DMS53 treated with DMSO at 0.1 percent for 48 hours (cell line): ENCODE measurements at regions not wholly inside any gene's neighbourhood (a gene's known extent, or its start where the extent isn't known, plus 50 kb on each side); places are given as distances from the start of the nearest gene placed in this dataset.

ENCODE experiments used
- DNase-seq: peaks from one replicate; lab custom pipeline; 2025; ENCODE audit not compliant: unreplicated experiment; lab: John Stamatoyannopoulos, UW

DNA sequence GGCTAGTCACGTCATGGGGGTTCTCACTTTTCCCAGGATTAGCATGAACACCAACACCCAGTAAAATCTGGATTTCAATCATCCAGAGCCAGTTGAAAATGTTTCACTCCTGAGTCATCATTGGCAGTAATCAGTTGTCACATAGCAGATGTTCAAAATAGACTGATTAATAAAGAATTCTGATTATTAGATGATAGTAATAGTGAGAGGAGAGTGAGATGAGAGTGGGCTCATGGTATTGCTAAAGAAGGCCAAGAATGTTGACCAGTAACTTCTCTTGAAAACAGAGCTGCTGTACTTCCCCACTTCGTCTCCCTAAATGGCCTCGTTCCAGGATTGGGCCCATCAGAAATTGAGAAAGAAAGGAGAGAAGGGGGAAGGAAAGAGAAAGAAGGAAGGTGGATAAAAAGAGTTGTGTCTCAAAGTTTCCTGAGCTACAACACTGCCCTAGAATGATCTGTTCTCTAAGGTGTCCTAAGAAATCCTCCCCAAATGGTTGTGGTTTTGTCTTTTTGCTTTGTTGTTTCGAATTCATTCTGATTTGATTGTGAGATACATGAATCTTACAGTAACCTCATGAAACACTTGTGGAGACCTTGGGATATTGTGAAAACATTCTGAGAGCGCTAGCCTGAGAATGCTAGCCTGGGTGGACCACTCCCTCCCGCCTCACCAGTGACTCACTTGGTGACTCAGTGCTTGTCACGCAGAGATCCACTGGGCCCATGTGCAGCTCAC is 502.2 kb upstream of the JARID2 start:
- peak; percentile 8 for DNase-seq

- no peak for DNase-seq
Measured at GRCh38 chr6:14744212-14744556, 501.7 kb upstream of the JARID2 start.

DNA sequence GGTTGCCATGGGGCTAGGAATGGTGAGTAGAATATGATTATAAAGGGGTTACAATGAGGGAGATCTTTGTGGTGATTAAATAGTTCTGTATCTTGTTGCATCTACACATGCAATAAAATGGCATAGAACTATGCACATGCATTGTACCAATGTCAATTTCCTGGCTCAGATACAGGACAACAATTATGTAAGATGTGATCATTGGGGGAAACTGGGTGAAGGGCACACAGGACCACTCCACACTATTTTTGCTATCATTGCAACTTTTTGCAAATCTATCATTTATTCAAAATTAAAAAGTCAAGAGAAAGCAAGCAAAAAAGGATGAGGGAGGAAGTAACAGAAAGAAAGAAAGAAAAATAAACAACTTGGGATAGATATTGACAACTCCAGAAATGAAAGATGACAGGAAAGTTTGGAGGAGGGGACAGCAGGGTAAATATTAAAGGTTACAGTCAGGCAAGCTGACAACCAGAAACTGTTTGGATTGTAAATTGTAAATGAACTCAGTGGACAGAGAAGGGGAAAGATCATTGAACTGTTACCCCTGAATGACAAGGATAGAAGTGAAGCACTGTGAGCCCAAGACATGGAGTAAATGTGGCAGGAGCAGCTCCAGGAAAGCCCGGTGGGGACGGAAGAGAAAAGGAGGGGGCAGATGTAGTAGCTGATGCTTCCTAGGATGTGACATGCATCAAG is 499.6 kb upstream of the JARID2 start:
- DNase-seq = no peak

- no peak for DNase-seq
Measured at GRCh38 chr6:14747881-14748520, 497.9 kb upstream of the JARID2 start.

DNA sequence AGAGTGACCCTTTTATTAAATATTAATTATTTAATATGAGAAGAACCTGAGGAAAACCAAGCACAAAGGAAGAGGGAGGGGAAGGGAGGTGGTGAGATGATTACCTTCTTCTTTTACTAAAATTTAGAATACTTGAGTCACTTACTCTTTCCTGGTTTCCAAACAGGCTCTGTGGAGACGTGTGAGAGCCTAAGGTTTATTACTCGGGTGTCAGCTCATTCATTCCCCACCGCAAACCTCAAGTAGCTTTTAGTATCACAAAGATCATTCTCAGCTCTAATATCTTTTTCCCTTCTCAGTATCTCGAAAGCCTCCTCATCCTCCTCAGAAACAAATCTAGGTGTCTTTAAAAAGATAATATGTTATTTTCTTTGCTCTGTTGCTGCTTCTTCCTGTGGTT is 497.2 kb upstream of the JARID2 start:
- DNase-seq = no peak

DNA sequence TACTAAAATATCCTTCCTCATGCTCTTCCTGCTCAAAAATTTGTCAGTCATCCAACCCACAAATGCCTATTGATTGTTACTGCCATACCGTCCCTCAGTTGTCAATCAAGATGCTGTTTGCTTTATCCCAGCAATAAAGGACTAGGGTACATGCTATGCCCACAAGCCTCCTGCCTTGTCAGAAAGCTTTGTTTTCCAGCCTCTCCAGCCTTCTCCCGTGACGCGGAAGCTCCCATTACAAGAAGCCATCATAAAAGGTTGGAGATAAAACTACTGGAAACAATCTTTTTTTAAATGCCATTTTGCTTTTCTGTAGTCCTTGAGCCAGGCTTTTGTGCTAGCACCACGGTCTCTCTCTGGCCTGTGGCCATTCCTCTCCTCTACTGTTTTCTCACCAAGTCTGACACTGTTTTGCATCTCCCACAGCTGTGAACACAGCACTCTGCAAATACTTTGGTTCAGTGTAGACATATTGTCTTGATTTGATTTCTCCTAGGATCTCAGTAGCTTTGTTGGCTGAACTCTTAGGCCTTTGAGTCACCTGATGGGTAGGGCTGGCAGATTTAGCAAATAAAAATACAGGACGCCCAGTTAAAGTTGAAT is 495.7 kb upstream of the JARID2 start:
- DNase-seq = no peak

- DNase-seq = no peak
Measured at GRCh38 chr6:14751645-14752175, 494.2 kb upstream of the JARID2 start.

DNA sequence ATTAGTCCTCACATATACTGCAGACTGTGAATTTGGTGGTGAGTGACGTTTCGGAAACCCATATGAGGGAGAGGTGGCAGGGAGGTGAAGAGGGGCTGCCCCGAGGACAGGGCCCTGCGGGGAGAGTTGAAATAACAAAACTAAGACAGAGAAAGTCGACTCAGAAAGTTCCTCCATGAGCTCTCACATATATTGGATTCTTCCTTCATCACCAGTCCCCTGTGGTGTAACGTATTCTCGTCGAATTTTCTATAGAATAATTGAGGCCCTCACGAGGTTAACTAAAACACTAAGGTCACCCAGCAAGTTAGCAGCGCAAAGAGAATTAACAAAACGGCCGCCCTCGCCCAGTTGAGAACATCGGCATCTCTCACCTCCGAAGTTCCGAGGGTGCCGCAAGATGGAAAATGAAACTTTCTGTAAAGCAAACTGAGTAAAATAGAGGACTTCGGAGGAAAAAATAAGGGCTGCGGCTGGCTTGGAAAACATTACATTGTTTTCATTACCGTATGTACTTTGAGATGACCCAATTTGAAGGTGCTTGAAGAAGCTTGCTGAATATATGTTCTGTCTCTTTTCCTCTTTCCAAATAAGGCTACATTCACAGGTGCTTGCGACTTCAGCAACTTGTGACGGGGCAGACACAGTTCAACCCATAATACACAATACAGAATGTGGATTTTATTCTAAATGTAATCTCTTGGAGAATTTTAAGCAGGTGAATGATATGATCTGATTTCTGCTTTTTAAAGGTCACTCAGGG is 490.9 kb upstream of the JARID2 start:
- DNase-seq = no peak

DNA sequence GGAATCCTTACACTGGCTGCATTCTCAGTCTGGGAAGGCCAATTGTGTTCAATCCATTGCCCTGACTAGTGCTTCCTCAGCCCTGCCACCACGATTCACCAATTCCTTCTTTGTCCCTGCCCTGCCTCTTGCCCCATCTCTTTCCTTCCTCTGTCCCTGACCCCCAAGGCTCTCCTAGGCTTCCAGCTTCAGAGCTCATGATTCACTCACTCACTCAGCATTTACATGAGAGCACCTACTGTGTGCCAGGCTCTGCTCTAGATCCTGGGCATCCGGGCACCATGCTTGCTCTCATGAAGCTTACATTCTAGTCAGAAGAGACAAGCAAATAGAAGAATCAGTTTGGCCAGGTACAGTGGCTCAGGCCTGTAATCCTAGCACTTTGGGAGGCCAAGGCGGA is 489.5 kb upstream of the JARID2 start:
- no peak for DNase-seq

DNA sequence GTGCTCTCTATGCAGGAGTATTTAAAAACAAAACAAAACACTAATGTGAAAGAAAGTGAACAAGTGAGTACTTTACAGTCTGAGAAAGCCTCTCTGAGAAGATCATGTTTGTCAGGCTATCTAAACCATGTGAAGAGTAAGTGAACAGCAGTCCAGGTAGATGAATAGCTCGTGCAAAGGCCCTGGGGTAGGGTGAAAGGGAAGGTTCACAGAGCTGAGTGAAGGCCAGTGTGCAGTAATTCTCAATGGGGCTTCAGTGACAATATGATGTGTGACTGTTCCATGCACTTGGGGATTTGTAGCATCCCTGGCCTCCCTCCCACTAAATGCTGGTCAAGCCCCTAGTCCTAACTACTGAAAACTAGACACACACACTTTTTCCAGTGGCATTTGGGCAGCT is 488.9 kb upstream of the JARID2 start:
- DNase-seq = no peak

DNA sequence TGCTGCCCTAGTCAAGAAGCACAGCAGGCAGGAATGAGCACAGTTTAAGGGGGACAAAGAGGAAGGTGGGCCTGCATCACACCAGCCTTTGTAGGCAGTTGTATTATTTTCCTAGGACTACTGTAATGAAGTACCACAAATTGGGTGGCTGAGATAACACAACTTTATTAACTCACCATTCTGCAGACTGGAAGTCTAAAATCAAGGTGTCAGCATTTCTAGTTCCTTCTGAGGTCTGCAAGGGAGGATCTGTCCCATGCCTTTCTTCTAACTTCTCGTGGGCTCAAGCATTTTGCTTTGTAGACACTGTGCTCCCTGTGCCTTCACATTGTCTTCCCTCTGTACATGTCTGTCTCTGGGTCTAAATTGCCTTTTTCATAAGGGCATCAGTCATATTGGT is 488.5 kb upstream of the JARID2 start:
- no peak for DNase-seq

DNA sequence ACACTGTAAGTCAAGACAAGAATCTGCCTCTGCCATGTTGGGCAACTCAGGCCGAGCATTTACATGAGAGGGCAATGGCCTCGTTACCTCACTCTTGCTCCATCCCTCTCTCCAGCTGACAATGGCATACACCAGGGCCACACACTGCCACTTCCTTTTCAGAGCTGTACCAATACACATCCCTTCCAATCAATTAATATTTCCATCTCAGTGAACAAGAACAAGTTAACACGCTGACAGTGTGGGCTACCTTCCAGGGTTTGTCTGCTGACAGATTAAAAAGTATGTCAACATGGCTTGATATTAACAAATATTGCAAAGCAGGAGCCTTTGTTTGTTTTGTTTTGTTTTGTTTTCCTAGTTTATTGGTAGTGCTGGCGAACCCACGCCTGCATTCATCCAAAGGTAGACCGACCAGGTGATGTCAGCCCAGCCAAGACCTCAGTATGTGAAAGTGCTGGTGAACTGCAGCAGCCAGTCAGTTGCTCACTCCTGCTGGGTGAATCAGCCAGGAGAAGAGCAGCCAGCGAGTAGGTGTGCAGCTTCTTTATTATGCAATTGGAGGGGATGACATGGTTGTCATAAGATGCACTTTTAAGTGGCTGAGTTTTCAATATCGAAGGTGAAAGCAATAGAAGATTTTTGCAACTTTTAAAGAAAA is 487.3 kb upstream of the JARID2 start:
- peak; percentile 23 for DNase-seq

DNA sequence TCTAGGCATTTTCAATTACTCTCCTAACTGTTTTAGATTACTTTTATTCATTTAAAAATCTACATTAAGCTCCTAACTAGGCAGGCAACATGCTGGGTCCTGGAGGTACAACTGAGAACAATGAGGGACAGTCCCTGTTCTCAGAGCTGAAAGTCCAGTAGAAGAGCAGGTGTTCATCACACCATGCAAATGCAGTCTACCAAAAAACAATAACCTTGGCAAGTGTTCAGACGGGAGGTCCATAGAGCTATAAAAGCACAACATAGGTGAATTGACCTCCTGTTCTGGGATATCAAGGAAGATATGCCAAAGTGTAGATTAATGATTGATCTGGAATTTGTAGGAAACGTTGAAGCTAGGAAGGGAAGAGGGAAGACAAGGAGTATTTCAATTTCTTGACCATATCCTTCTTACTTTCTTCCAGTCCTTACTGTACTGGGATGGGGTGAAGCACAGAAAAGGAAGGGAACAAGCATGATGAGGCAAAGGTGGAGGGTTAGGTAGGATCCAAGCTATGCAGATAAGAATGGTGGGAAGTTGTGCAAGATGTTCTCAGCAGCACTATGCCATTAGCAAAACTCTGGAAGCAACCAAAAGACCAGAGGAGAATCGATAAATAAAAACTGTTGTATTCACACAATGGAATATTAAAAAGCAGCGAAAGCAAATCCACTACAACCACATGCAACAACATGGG is 485.7 kb upstream of the JARID2 start:
- no peak for DNase-seq

GRCh38 chr6:14762077-14762476 is 483.8 kb upstream of the JARID2 start:
- DNase-seq = no peak

DNA sequence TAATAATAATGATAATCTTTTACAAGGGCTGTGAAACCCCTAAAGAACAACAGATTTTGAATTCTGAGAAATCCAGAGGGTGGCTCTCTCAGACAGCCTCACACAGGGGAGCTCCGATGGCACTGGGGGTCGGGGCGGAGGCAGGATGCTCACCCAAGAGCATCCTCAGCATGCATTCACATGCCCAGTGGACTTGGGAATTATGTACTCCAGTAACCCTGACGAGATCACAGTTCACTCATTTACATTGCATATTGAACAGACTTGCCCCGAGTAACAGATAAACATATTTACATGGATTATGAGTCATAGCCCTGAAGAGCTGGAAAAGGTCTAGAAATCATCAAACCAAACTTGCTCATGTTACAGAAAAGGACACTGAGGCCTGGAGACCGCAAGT is 482.7 kb upstream of the JARID2 start:
- peak; percentile 33 for DNase-seq

DNA sequence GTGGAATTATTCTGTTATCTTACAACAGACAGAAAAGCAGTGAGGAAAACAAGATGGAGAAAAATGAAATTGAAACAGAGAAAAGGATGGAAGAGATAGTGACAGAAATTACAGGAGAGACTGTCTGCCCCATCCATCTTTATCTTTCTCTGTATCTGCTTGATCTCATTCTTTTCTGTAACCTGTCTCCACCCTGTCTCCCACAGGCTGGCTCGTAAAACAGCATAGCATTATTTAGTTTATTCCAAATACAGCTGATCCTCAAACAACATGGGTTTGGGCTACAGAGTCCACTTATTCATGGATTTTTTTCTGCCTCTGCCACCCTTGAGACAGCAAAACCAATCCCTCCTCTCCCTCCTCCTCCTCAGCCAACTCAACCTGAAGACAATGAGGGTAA is 482.3 kb upstream of the JARID2 start:
- no peak for DNase-seq

DNA sequence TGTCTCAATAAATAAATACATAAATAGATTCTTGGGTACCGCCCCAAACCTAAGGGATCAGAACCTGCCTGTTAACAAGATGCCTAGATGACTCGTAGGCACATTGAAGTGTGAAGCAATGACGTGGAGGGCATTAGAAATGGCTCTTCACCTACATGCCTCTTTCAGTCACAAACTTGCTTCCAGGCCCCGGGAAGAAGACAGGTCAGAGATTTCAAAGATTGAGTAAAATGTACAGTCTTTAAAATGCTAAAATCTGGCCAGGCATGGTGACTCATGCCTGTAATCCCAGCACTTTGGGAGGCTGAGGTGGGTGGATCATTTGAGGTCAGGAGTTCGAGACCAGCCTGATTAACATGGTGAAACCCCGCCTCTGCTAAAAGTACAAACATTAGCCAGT is 480.8 kb upstream of the JARID2 start:
- DNase-seq = no peak

DNA sequence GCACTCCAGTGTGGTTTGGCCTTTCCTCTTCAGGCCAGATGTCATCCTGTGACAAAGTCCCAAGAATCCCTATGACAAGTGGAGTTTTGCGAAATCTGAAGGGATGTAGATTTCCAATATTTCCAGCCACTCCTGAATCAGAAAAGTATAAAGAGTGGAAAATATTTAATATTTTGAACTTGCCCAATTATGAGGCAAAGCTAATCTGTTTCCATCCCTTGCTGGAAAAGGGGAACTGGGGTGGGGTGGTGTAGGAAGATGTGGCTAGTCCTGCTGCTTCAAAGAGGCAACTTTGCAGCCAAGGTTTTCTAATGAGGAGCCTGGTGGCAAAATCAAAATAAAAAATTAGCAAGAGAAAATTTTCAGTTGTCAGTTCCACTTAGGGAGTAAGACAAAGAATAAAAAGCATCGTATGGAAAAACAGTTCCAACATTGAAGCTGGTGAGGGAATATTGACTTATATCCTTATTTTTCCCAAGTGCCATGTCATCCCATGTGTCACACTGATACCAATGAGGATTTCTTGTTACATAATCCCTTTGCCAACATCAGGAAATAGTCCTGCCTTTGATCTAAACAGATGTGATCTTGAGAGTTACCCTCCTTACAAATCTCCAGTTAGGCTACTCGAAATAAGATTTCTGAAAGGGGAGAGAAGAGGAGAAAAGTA is 480.0 kb upstream of the JARID2 start:
- peak; percentile 26 for DNase-seq

GRCh38 chr6:14766391-14766994 is 479.4 kb upstream of the JARID2 start:
- DNase-seq = no peak
